CD4-positive, alpha-beta T cell (primary cell): ENCODE measurements at regions not wholly inside any gene's neighbourhood (a gene's known extent, or its start where the extent isn't known, plus 50 kb on each side); places are given as distances from the start of the nearest gene placed in this dataset.
"Not testable (repeated sequence)": the region's sequence is repeated elsewhere in the genome, so short reads cannot be mapped to it uniquely, and the experiment has no call there.

Source experiments
- ATAC-seq: fragments of 200-7000 bp; cut with Tn5 transposase; one replicate; pipeline ENCODE4 v1.10.0; 2022; ENCODE audit warnings: mild to moderate bottlenecking; ENCODE audit not compliant: poor library complexity
- CTCF ChIA-PET: fragments of 350-600 bp; sonication (Branson Sonifier 250); formaldehyde crosslinking; loops from one replicate; lab custom pipeline; 2021; ENCODE audit warnings: antibody characterized with exemption, inconsistent platforms; lab: Charles Lee
- POLR2A ChIA-PET: fragments of 350-600 bp; sonication (Branson Sonifier 250); formaldehyde crosslinking; loops from one replicate; lab custom pipeline; 2021; ENCODE audit warnings: antibody characterized with exemption, inconsistent platforms; lab: Charles Lee
- DNase-seq, 14 experiments: peaks; one replicate each; pipeline ENCODE4 v3.0.0-alpha.2; 2013 to 2020; ENCODE audit warnings: mixed read lengths in 2 of 14
- H3K27ac ChIP-seq, 2 donors: one replicate each; pipeline versions ENCODE4 v1.5.1 to v1.7.0; 2013; ENCODE audit warnings: low read length in 2 of 2, low read depth in 1 of 2, mild to moderate bottlenecking in 1 of 2
- H3K27me3 ChIP-seq, 2 experiments: 1 replicate in 1 of 2; 2 replicates in 1 of 2; pipeline versions ENCODE4 v1.6.1 to v1.7.0; 2013; ENCODE audit warnings: low read length in 2 of 2, control low read depth in 1 of 2, mild to moderate bottlenecking in 1 of 2, moderate library complexity in 1 of 2; ENCODE audit not compliant: insufficient read depth in 2 of 2, control insufficient read depth in 1 of 2
- H3K36me3 ChIP-seq: one replicate; pipeline ENCODE4 v1.6.1; 2013; ENCODE audit warnings: low read length, control low read depth; ENCODE audit not compliant: insufficient read depth
- H3K4me1 ChIP-seq: one replicate; pipeline ENCODE4 v1.6.1; 2013; ENCODE audit warnings: low read length, control low read depth; ENCODE audit not compliant: insufficient read depth
- H3K4me3 ChIP-seq: one replicate; pipeline ENCODE4 v1.5.1; 2013; ENCODE audit warnings: mild to moderate bottlenecking, low read length, moderate library complexity
- H3K9me3 ChIP-seq, 2 experiments: 1 replicate in 1 of 2; 2 replicates in 1 of 2; pipeline versions ENCODE4 v1.6.1 to v1.7.0; 2013; ENCODE audit warnings: low read length in 2 of 2, mild to moderate bottlenecking in 2 of 2, control low read depth in 1 of 2, moderate library complexity in 1 of 2; ENCODE audit not compliant: control insufficient read depth in 1 of 2, insufficient read depth in 1 of 2
- H3K27ac Mint-ChIP-seq: one replicate; pipeline ENCODE4 v1.8.0; 2020; ENCODE audit warnings: mixed read lengths
- H3K27me3 Mint-ChIP-seq: one replicate; pipeline ENCODE4 v1.8.0; 2021; ENCODE audit warnings: mixed read lengths
- H3K36me3 Mint-ChIP-seq: one replicate; pipeline ENCODE4 v1.8.0; 2021; ENCODE audit warnings: low read depth, mixed read lengths
- H3K4me1 Mint-ChIP-seq: one replicate; pipeline ENCODE4 v1.8.0; 2021; ENCODE audit warnings: low read depth, mixed read lengths
- H3K4me3 Mint-ChIP-seq: one replicate; pipeline ENCODE4 v1.8.0; 2020; ENCODE audit warnings: mild to moderate bottlenecking, mixed read lengths
- H3K9me3 Mint-ChIP-seq: one replicate; pipeline ENCODE4 v1.8.0; 2020; ENCODE audit warnings: mixed read lengths
- intact Hi-C, 2 experiments: fragments of 100-400 bp; cut with DNase I in 1 of 2; cut with micrococcal nuclease in 1 of 2; formaldehyde crosslinking; loops; one replicate each; pipeline versions ENCODE4 v1.15.1 to v1.9.0; 2023 to 2025; cut with DNase I, micrococcal nuclease
- TF ChIP-seq, protein P1 (sequence below): fragments of 200-600 bp; IDR thresholded peaks from one replicate; pipeline ENCODE4 v1.8.0; 2022; ENCODE audit warnings: antibody characterized with exemption, mild to moderate bottlenecking

GRCh38 chr3:174583396-174583795, 275.7 kb upstream of the NAALADL2 start:
- ChIA-PET POLR2A (no interaction called here), CTCF (no interaction called here)
- no peaks in the 10 kb centered on the region for H3K27me3 Mint-ChIP-seq
- no peak for ATAC-seq
- no peaks in the 10 kb centered on the region for H3K36me3 Mint-ChIP-seq
- H3K27ac Mint-ChIP-seq: no peak overlapping the region
- H3K4me1 ChIP-seq: no peaks in the 10 kb centered on the region
- no peaks in the 10 kb centered on the region for H3K9me3 ChIP-seq
- no peaks in the 10 kb centered on the region for H3K4me1 Mint-ChIP-seq
- no peaks in the 10 kb centered on the region for H3K36me3 ChIP-seq
- intact Hi-C loops: no loop called here
- H3K9me3 Mint-ChIP-seq: peaks cover 8% of the 10 kb centered on the region
- no peak for DNase-seq
- no peak overlapping the region for H3K27ac ChIP-seq
- no peaks in the 10 kb centered on the region for H3K27me3 ChIP-seq
- H3K4me3 ChIP-seq: no peak overlapping the region
- TF ChIP-seq, protein P1, sequence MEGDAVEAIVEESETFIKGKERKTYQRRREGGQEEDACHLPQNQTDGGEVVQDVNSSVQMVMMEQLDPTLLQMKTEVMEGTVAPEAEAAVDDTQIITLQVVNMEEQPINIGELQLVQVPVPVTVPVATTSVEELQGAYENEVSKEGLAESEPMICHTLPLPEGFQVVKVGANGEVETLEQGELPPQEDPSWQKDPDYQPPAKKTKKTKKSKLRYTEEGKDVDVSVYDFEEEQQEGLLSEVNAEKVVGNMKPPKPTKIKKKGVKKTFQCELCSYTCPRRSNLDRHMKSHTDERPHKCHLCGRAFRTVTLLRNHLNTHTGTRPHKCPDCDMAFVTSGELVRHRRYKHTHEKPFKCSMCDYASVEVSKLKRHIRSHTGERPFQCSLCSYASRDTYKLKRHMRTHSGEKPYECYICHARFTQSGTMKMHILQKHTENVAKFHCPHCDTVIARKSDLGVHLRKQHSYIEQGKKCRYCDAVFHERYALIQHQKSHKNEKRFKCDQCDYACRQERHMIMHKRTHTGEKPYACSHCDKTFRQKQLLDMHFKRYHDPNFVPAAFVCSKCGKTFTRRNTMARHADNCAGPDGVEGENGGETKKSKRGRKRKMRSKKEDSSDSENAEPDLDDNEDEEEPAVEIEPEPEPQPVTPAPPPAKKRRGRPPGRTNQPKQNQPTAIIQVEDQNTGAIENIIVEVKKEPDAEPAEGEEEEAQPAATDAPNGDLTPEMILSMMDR: no peak
- no peak overlapping the region for H3K4me3 Mint-ChIP-seq

DNA sequence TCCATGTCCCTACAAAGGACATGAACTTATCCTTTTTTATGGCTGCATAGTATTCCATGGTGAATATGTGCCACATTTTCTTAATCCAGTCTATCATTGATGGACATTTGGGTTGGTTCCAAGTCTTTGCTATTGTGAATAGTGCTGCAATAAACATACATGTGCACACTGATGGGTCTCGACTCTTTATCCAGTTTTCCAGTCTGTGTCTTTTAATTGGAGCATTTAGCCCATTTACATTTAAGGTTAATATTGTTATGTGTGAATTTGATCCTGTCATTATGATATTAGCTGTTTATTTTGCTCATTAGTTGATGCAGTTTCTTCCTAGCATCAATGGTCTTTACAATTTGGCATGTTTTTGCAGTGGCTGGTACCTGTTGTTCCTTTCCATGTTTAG, 272.0 kb upstream of the NAALADL2 start:
- ATAC-seq, H3K27me3 ChIP-seq, H3K9me3 Mint-ChIP-seq, H3K27me3 Mint-ChIP-seq, H3K27ac ChIP-seq, intact Hi-C loops, H3K4me3 Mint-ChIP-seq, H3K4me1 Mint-ChIP-seq, H3K4me3 ChIP-seq, H3K27ac Mint-ChIP-seq, H3K4me1 ChIP-seq, CTCF ChIA-PET, H3K36me3 Mint-ChIP-seq, DNase-seq, POLR2A ChIA-PET, H3K36me3 ChIP-seq, H3K9me3 ChIP-seq: not testable (repeated sequence)

DNA sequence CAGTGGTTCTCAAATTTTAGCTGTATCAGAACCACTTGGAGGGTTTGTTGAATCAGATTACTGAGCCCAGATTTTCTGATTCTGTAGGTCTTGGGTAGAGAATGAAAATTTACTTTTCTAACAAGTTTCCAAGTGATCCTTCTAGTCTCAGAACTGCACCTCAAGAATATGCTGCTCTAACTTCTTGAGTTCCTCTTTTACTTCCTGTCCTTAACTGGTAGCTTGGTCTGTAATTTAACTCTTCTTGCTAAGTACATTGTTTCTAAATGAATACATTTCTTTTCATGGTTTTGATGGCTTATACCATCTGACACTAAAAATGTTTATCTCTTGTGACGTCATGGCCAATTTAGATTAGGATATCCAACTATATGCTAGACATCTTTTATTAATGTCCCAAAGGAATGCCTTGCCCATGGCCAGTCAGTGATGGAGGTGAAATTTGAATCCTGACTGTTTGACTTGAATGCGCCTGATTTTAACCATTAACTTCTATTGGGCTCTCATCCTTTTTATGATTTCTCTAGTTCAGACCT, 262.6 kb upstream of the NAALADL2 start:
- Histone ChIP-seq H3K27ac (no peak overlapping the region), H3K9me3 (no peaks in the 10 kb centered on the region), H3K27me3 (no peaks in the 10 kb centered on the region), H3K4me3 (no peak overlapping the region), H3K4me1 (no peaks in the 10 kb centered on the region), H3K36me3 (no peaks in the 10 kb centered on the region)
- no peaks in the 10 kb centered on the region for H3K9me3 Mint-ChIP-seq
- H3K36me3 Mint-ChIP-seq: no peaks in the 10 kb centered on the region
- no peak for DNase-seq
- CTCF ChIA-PET: no interaction called here
- POLR2A ChIA-PET: no interaction called here
- H3K4me3 Mint-ChIP-seq: no peak overlapping the region
- ATAC-seq: no peak
- intact Hi-C loops: no loop called here
- no peak overlapping the region for H3K27ac Mint-ChIP-seq
- TF ChIP-seq, protein P1: no peak
- H3K4me1 Mint-ChIP-seq: no peaks in the 10 kb centered on the region
- H3K27me3 Mint-ChIP-seq: no peaks in the 10 kb centered on the region

GRCh38 chr3:174598885-174599439, 260.2 kb upstream of the NAALADL2 start:
- H3K27ac ChIP-seq: no peak overlapping the region
- CTCF ChIA-PET: no interaction called here
- Mint-ChIP-seq H3K4me3 (no peak overlapping the region), H3K27ac (no peak overlapping the region), H3K36me3 (no peaks in the 10 kb centered on the region), H3K27me3 (no peaks in the 10 kb centered on the region), H3K9me3 (peaks cover 3% of the 10 kb centered on the region), H3K4me1 (no peaks in the 10 kb centered on the region)
- H3K36me3 ChIP-seq: no peaks in the 10 kb centered on the region
- H3K4me1 ChIP-seq: no peaks in the 10 kb centered on the region
- TF ChIP-seq, protein P1: no peak
- no peaks in the 10 kb centered on the region for H3K9me3 ChIP-seq
- POLR2A ChIA-PET: no interaction called here
- ATAC-seq (no peak), DNase-seq (no peak)
- intact Hi-C loops: no loop called here
- H3K4me3 ChIP-seq: no peak overlapping the region
- no peaks in the 10 kb centered on the region for H3K27me3 ChIP-seq
